Parathyroid adenoma (tissue), 2 donors: ENCODE measurements at regions not wholly inside any gene's neighbourhood (a gene's known extent, or its start where the extent isn't known, plus 50 kb on each side); places are given as distances from the start of the nearest gene placed in this dataset.

Experiments used
- H2AFZ ChIP-seq: fragments of 300-600 bp; sonication (generic); one replicate; pipeline ENCODE4 v1.7.0; 2017; ENCODE audit warnings: antibody characterized with exemption, mild to moderate bottlenecking
- H3K27ac ChIP-seq: fragments of 300-600 bp; sonication (generic); one replicate; pipeline ENCODE4 v1.7.0; 2017
- H3K27me3 ChIP-seq: fragments of 300-600 bp; sonication (generic); one replicate; pipeline ENCODE4 v1.7.0; 2017; ENCODE audit warnings: low read length; ENCODE audit not compliant: control insufficient read depth, insufficient read depth
- H3K36me3 ChIP-seq: fragments of 300-600 bp; sonication (generic); one replicate; pipeline ENCODE4 v1.7.0; 2017; ENCODE audit warnings: low read length; ENCODE audit not compliant: control insufficient read depth, insufficient read depth
- H3K4me1 ChIP-seq: fragments of 300-600 bp; sonication (generic); one replicate; pipeline ENCODE4 v1.7.0; 2017; ENCODE audit warnings: control low read depth
- H3K4me2 ChIP-seq: fragments of 300-600 bp; sonication (generic); one replicate; pipeline ENCODE4 v1.7.0; 2017; ENCODE audit warnings: low read length
- H3K4me3 ChIP-seq: fragments of 300-600 bp; sonication (generic); one replicate; pipeline ENCODE4 v1.7.0; 2017; ENCODE audit warnings: low read depth, low read length
- H3K79me2 ChIP-seq: fragments of 300-600 bp; sonication (generic); one replicate; pipeline ENCODE4 v1.7.0; 2017; ENCODE audit warnings: control low read depth
- H3K9ac ChIP-seq: fragments of 300-600 bp; sonication (generic); one replicate; pipeline ENCODE4 v1.7.0; 2017; ENCODE audit warnings: mild to moderate bottlenecking
- H3K9me3 ChIP-seq: fragments of 300-600 bp; sonication (generic); one replicate; pipeline ENCODE4 v1.7.0; 2017; ENCODE audit warnings: low read length; ENCODE audit not compliant: control insufficient read depth
- CTCF ChIP-seq: fragments of 300-600 bp; sonication (generic); IDR thresholded peaks from one replicate; pipeline ENCODE4 v1.7.0; 2017; ENCODE audit warnings: antibody characterized with exemption, mild to moderate bottlenecking
- donor health status: primary hyperparathyroidism.

GRCh38 chr2:173750831-173751230 is 214.3 kb downstream of the SP3 start:
- Histone ChIP-seq H3K9ac (no peak overlapping the region), H3K36me3 (no peaks in the 10 kb centered on the region), H2AFZ (no peak overlapping the region), H3K4me3 (no peak overlapping the region), H3K4me1 (no peaks in the 10 kb centered on the region), H3K27me3 (no peaks in the 10 kb centered on the region), H3K9me3 (no peaks in the 10 kb centered on the region), H3K4me2 (no peak overlapping the region), H3K79me2 (no peaks in the 10 kb centered on the region), H3K27ac (no peak overlapping the region)
- TF ChIP-seq CTCF = no peak

GRCh38 chr2:173751245-173751975 is 213.8 kb downstream of the SP3 start:
- H3K79me2 ChIP-seq = no peaks in the 10 kb centered on the region
- TF ChIP-seq CTCF = no peak
- H3K9ac ChIP-seq = no peak overlapping the region
- H3K9me3 ChIP-seq = no peaks in the 10 kb centered on the region
- no peak overlapping the region for H3K4me3 ChIP-seq
- H2AFZ ChIP-seq = no peak overlapping the region
- no peak overlapping the region for H3K27ac ChIP-seq
- no peaks in the 10 kb centered on the region for H3K4me1 ChIP-seq
- no peak overlapping the region for H3K4me2 ChIP-seq
- H3K36me3 ChIP-seq = no peaks in the 10 kb centered on the region
- no peaks in the 10 kb centered on the region for H3K27me3 ChIP-seq

- H3K4me3 ChIP-seq = no peak overlapping the region
Measured at GRCh38 chr2:173752152-173752551, 213.0 kb downstream of the SP3 start.

GRCh38 chr2:173753441-173753840 is 211.7 kb downstream of the SP3 start:
- TF ChIP-seq CTCF = no peak
- no peaks in the 10 kb centered on the region for H3K36me3 ChIP-seq
- H3K27me3 ChIP-seq = no peaks in the 10 kb centered on the region
- H3K9ac ChIP-seq = no peak overlapping the region
- H3K4me3 ChIP-seq = no peak overlapping the region
- H3K4me2 ChIP-seq = no peak overlapping the region
- H3K27ac ChIP-seq = no peak overlapping the region
- no peaks in the 10 kb centered on the region for H3K9me3 ChIP-seq
- H3K4me1 ChIP-seq = no peaks in the 10 kb centered on the region
- H3K79me2 ChIP-seq = no peaks in the 10 kb centered on the region
- no peak overlapping the region for H2AFZ ChIP-seq

More at GRCh38 chr2:173752152-173752551, 213.0 kb downstream of the SP3 start:
- Histone ChIP-seq H3K4me2 (no peak overlapping the region), H3K27me3 (no peaks in the 10 kb centered on the region), H3K79me2 (no peaks in the 10 kb centered on the region), H3K27ac (no peak overlapping the region), H3K4me1 (no peaks in the 10 kb centered on the region), H3K36me3 (no peaks in the 10 kb centered on the region), H3K9me3 (no peaks in the 10 kb centered on the region), H3K9ac (no peak overlapping the region), H2AFZ (no peak overlapping the region)
- no peak for TF ChIP-seq CTCF

- Histone ChIP-seq H3K4me2 (no peak overlapping the region), H3K36me3 (no peaks in the 10 kb centered on the region), H3K9me3 (no peaks in the 10 kb centered on the region), H3K4me3 (no peak overlapping the region), H3K4me1 (no peaks in the 10 kb centered on the region), H2AFZ (no peak overlapping the region), H3K79me2 (no peaks in the 10 kb centered on the region), H3K9ac (no peak overlapping the region), H3K27ac (no peak overlapping the region), H3K27me3 (no peaks in the 10 kb centered on the region)
- no peak for TF ChIP-seq CTCF
Measured at GRCh38 chr2:173754165-173754564, 211.0 kb downstream of the SP3 start.
